ENCODE measurements at regions not wholly inside any gene's neighbourhood (a gene's known extent, or its start where the extent isn't known, plus 50 kb on each side); places are given as distances from the start of the nearest gene placed in this dataset.
"Not testable (repeated sequence)": the region's sequence is repeated elsewhere in the genome, so short reads cannot be mapped to it uniquely, and the experiment has no call there.

- H2BK15ac ChIP-seq (ENCODE audit: low read length); POLR2A ChIA-PET (ENCODE audit: partially characterized antibody); H2AFZ ChIP-seq (ENCODE audit: low read length); H4K20me1 ChIP-seq (replicated peaks in 1 of 2; ENCODE audit: control insufficient read depth in 1 of 2, insufficient read depth in 2 of 2, low read length in 2 of 2); H3K9ac ChIP-seq (replicated peaks in 1 of 4; ENCODE audit: extremely low read depth in 1 of 4, low read depth in 3 of 4, low read length in 3 of 4); H3K4ac ChIP-seq (replicated peaks; ENCODE audit: insufficient read length, low read depth, low read length); H3K36me3 ChIP-seq (ENCODE audit: control insufficient read depth in 2 of 4, insufficient read depth in 4 of 4, low read length in 3 of 4); H3K56ac ChIP-seq (replicated peaks; ENCODE audit: insufficient read length, low read depth, low read length); H3K27ac ChIP-seq (ENCODE audit: low read depth, low read length); CTCF ChIA-PET (ENCODE audit: partially characterized antibody); H3K14ac ChIP-seq (ENCODE audit: insufficient read length); H3K79me2 ChIP-seq (ENCODE audit: control insufficient read depth in 1 of 2, insufficient read depth in 2 of 2, low read length in 2 of 2); H3K79me1 ChIP-seq (ENCODE audit: low read depth, low read length); H3K23ac ChIP-seq (ENCODE audit: insufficient read length); FAIRE-seq; H2BK12ac ChIP-seq (ENCODE audit: low read depth, low read length); H3K27me3 ChIP-seq (replicated peaks in 1 of 4; ENCODE audit: control insufficient read depth in 3 of 4, extremely low read depth in 1 of 4, insufficient read depth in 3 of 4, low read length in 3 of 4); H2BK20ac ChIP-seq (ENCODE audit: low read length); H2AK5ac ChIP-seq (ENCODE audit: low read depth, low read length); H4K91ac ChIP-seq (replicated peaks; ENCODE audit: insufficient read length, low read length); H4K5ac ChIP-seq (ENCODE audit: insufficient read length, low read depth, low read length); H3K9me3 ChIP-seq (ENCODE audit: insufficient read depth in 2 of 2, low read depth in 1 of 2, low read length in 1 of 2); H2BK5ac ChIP-seq (ENCODE audit: low read depth, low read length); H3K23me2 ChIP-seq (ENCODE audit: low read depth, low read length); DNase-seq (ENCODE audit: low read depth in 1 of 2, low spot score in 2 of 2); H4K8ac ChIP-seq (ENCODE audit: extremely low read depth, insufficient read depth, low read length); H3K18ac ChIP-seq (ENCODE audit: extremely low read depth, low read length); H3K4me3 ChIP-seq (ENCODE audit: extremely low read depth in 1 of 4, insufficient read depth in 2 of 4, low read depth in 3 of 4, low read length in 4 of 4); H3K4me1 ChIP-seq (replicated peaks in 1 of 4; ENCODE audit: control insufficient read depth in 3 of 4, insufficient read depth in 4 of 4, low read length in 3 of 4); H3K4me2 ChIP-seq (ENCODE audit: insufficient read depth in 1 of 2, low read depth in 2 of 2, low read length in 2 of 2); H2BK120ac ChIP-seq (replicated peaks; ENCODE audit: low read depth, low read length): not testable (repeated sequence)
- WGBS, 2 experiments (ENCODE audit: extremely low coverage in 1 of 2, insufficient coverage in 1 of 2, insufficient read length in 1 of 2, insufficient replicate concordance in 2 of 2, low coverage in 1 of 2, low lambda C conversion rate in 2 of 2, missing lambda C conversion rate in 1 of 2) = 78% methylated on average over 2 of the region's 6 CpGs; no CpG with 5 or more reads in 1 of the 2 experiments
These were observed 303.5 kb downstream of the BCL2L11 start for GRCh38 chr2:111424176-111424575.

DNA sequence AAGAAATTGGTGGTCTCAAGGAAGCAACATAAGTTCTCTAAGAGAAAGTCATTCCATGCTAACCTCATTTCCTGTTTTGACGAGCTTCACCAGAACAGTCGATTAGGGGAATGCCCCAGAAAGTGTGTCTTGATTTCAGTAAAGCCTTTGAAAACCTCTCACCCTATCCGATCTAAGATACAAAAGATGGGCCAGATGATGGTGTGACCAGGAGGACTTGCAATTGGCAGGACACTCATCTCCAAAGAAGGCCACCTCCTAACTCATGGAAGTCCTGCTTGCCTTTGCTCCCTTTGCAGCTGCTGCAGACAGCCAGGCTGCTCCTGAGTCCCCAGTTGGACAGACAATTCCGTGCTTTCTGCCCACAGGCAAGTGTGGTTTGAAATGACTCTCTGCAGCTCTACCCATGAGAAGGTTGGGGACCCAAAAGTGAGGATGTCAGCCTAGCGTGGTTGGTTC, 304.2 kb downstream of the BCL2L11 start:
- H4K8ac ChIP-seq (ENCODE audit: extremely low read depth, insufficient read depth, low read length); CTCF ChIA-PET (ENCODE audit: partially characterized antibody); H3K9ac ChIP-seq (replicated peaks in 1 of 4; ENCODE audit: extremely low read depth in 1 of 4, low read depth in 3 of 4, low read length in 3 of 4); H4K91ac ChIP-seq (replicated peaks; ENCODE audit: insufficient read length, low read length); H3K4me3 ChIP-seq (ENCODE audit: extremely low read depth in 1 of 4, insufficient read depth in 2 of 4, low read depth in 3 of 4, low read length in 4 of 4); H2AK5ac ChIP-seq (ENCODE audit: low read depth, low read length); H2BK120ac ChIP-seq (replicated peaks; ENCODE audit: low read depth, low read length); H4K5ac ChIP-seq (ENCODE audit: insufficient read length, low read depth, low read length); H3K56ac ChIP-seq (replicated peaks; ENCODE audit: insufficient read length, low read depth, low read length); H3K36me3 ChIP-seq (ENCODE audit: control insufficient read depth in 2 of 4, insufficient read depth in 4 of 4, low read length in 3 of 4); H3K79me2 ChIP-seq (ENCODE audit: control insufficient read depth in 1 of 2, insufficient read depth in 2 of 2, low read length in 2 of 2); H3K4me2 ChIP-seq (ENCODE audit: insufficient read depth in 1 of 2, low read depth in 2 of 2, low read length in 2 of 2); FAIRE-seq; H3K4ac ChIP-seq (replicated peaks; ENCODE audit: insufficient read length, low read depth, low read length); H3K4me1 ChIP-seq (replicated peaks in 1 of 4; ENCODE audit: control insufficient read depth in 3 of 4, insufficient read depth in 4 of 4, low read length in 3 of 4); H3K14ac ChIP-seq (ENCODE audit: insufficient read length); H3K23ac ChIP-seq (ENCODE audit: insufficient read length); H4K20me1 ChIP-seq (replicated peaks in 1 of 2; ENCODE audit: control insufficient read depth in 1 of 2, insufficient read depth in 2 of 2, low read length in 2 of 2); H3K79me1 ChIP-seq (ENCODE audit: low read depth, low read length); H2AFZ ChIP-seq (ENCODE audit: low read length); H3K9me3 ChIP-seq (ENCODE audit: insufficient read depth in 2 of 2, low read depth in 1 of 2, low read length in 1 of 2); H2BK12ac ChIP-seq (ENCODE audit: low read depth, low read length); H2BK5ac ChIP-seq (ENCODE audit: low read depth, low read length); H3K27me3 ChIP-seq (replicated peaks in 1 of 4; ENCODE audit: control insufficient read depth in 3 of 4, extremely low read depth in 1 of 4, insufficient read depth in 3 of 4, low read length in 3 of 4); H2BK15ac ChIP-seq (ENCODE audit: low read length); H3K18ac ChIP-seq (ENCODE audit: extremely low read depth, low read length); DNase-seq (ENCODE audit: low read depth in 1 of 2, low spot score in 2 of 2); H3K23me2 ChIP-seq (ENCODE audit: low read depth, low read length); POLR2A ChIA-PET (ENCODE audit: partially characterized antibody); H3K27ac ChIP-seq (ENCODE audit: low read depth, low read length); H2BK20ac ChIP-seq (ENCODE audit: low read length): not testable (repeated sequence)
- 100% methylated on average over 3 of the region's 5 CpGs; no CpG with 5 or more reads in 1 of the 2 experiments for WGBS, 2 experiments (ENCODE audit: extremely low coverage in 1 of 2, insufficient coverage in 1 of 2, insufficient read length in 1 of 2, insufficient replicate concordance in 2 of 2, low coverage in 1 of 2, low lambda C conversion rate in 2 of 2, missing lambda C conversion rate in 1 of 2)

Data from H1 (cell line).